HG02588 (cell line): ENCODE measurements at regions not wholly inside any gene's neighbourhood (a gene's known extent, or its start where the extent isn't known, plus 50 kb on each side); places are given as distances from the start of the nearest gene placed in this dataset.

Experiments used
- ATAC-seq: cut with Tn5 transposase; IDR thresholded peaks from one replicate; pipeline ENCODE4 v1.9.1; 2021; ENCODE audit warnings: mild to moderate bottlenecking, moderate library complexity; ENCODE audit not compliant: unreplicated experiment

DNA sequence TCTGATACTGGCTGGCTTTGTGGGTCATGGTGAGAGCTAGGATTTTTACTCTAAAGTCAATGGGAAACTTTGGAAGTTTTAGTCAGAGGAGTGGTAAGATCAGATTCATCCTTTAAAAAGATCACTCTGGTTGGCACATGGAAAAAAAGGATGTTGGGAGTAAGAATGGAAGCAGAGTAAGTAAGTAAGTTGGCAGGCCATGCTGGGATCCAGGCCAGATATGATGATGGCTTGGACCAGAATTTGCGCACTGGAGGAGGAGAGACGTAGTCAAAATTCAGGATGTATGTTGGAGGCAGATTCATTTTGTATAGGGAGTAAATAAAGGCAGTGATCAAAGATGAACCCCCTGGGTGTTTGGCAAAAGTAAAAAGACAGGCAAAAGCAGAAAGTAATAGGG lies 283.3 kb upstream of the THSD7B start:
- no peak for ATAC-seq

DNA sequence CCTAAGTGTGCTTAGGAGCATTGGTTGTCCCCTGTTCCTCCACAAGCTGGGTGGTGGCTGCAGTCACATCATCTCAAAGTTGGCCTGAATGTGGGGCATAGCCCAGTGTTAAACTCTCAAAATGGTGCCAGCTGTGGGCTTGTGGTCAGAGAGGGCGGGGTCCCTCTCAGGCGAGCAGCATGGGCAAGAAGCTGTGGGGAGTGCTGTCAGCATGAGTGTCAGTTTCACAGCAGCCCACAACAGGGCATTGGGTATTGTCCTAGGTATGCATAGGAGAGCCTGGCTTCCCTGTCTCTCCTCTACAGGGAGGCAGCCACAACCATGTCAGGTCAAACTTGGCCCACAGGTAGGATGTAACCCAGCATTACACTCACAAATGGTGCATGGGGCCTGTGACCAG lies 285.6 kb upstream of the THSD7B start:
- no peak for ATAC-seq

DNA sequence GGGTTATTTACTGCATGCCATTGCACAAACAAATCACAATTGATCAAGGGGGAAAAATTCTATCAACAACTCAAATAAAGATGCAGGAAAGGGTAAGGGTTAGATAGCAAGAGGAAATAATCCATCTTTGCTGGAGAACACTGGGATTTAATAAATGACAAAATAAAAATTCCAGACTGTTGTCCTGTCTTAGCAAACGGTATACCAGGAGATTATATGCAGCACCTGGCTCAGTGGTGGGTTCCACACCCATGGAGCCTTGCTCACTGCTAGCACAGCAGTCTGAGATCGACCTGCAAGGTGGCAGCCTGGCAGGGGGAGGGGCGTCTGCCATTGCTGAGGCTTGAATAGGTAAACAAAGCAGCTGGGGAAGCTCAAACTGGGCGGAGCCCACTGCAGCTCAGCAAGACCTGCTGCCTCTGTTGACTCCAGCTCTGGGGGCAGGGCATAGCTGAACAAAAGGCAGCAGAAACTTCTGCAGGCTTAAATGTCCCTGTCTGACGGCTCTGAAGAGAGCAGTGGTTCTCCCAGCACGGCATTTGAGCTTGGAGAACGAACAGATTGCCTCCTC lies 296.5 kb upstream of the THSD7B start:
- ATAC-seq = no peak

DNA sequence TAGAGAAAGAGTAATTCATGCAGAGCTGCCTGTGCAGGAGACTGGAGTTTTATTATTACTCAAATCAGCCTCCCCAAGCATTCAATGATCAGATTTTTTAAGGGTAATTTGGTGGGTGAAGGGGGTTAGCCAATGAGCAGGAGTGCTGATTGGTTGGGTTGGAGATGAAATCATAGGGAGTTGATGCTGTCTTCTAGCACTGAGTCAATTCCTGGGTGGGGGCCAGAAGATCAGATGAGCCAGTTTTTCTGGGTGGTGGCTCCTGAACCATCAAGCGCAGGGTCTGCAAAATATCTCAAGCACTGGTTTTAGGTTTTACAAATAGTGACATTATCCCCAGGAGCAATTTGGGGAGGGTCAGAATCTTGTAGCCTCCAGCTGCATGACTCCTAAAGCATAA lies 312.8 kb upstream of the THSD7B start:
- ATAC-seq = no peak

DNA sequence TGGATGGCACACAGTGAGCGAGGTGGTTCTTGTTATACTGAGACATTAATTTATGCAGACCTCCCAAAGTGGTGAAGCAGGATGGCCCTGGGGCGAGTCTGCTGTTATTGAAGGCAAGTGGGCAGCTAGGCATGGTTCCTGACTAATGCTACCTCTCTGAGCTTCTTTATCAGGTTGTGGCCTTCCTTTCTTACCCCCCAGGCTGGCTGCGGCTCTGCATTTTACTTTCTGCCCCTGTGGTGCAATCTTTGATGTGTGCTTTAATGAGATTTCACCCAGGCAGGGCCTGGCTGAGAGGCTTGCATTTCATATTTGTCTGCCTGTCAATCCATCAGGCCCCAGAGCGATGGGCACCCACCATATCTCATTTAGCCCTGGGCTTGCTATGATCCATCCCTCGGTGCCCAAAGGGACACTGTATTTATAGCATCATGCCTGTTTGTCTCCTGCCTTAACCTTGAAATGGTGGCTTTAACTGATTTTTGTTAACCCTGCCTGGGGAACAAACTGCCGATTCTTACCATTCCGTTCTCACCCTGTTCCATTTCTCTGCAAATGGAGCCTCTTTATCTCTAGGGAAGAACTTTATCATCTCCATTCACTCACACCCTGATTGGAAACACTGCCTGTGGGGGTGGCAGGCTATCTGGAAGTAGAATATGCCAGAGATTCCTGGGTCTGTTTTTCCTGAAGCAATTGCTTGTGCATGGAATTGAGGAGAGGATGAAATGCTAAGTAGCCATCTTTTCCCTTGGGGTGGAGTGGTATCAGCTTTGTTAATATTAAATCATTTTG lies 316.2 kb upstream of the THSD7B start:
- no peak for ATAC-seq

DNA sequence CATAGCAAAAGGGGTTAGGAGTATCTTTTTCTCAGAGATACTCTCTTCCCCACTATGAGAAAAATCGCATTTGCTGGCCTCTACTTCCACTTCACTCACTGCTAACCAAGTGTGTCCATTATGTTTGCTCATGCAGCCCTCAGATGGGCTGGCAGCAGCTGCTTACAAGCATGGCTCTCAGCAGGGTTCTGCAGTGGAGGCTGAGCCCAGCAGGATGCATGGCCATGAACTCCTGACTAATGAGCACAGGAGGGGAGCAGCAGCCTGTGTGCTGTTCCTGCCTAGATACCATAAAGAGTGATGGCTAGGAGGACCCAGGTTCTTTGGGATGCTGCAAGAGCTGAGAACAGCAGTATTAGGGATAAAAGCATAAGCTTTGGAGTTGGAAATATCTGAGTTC lies 316.9 kb upstream of the THSD7B start:
- ATAC-seq = no peak

DNA sequence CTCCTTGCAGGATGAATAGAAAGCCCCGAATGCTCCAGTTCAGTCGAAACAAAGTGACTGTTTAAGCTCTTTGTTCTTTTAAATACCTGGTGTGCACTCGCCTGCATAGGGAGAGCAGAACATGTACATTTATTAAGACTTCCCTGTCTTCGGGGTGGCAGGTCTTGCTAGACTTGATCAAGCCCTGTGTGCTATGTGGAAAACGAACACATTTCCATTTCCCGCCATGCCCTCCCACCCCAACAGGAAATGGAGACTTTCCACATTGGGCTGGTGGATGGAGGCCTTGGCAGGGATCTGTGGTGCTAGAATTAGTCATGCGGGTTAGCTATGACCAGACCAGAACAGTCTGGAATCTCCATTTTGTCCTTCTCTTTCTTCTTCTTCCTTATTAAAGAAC lies 321.0 kb upstream of the THSD7B start:
- no peak for ATAC-seq

DNA sequence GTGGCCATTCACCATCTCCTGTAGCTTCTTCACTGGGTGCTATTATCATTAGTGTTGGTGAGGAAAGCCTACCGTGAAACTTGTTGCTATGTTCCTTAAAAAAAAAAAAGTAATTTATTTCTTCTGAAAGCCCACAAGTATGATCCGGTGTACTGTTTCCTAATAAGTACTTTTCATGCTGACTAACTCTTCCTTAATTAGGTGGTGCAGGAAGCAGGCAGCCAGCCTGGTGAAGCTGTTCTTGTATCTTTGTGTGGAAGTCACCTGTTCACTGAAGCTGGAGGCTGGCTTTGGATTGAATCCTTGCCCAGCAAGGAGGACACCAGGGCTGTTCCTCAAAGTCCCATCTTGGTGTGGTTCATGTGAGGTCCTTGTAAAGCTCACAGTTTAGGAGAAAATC lies 321.7 kb upstream of the THSD7B start:
- ATAC-seq = no peak

DNA sequence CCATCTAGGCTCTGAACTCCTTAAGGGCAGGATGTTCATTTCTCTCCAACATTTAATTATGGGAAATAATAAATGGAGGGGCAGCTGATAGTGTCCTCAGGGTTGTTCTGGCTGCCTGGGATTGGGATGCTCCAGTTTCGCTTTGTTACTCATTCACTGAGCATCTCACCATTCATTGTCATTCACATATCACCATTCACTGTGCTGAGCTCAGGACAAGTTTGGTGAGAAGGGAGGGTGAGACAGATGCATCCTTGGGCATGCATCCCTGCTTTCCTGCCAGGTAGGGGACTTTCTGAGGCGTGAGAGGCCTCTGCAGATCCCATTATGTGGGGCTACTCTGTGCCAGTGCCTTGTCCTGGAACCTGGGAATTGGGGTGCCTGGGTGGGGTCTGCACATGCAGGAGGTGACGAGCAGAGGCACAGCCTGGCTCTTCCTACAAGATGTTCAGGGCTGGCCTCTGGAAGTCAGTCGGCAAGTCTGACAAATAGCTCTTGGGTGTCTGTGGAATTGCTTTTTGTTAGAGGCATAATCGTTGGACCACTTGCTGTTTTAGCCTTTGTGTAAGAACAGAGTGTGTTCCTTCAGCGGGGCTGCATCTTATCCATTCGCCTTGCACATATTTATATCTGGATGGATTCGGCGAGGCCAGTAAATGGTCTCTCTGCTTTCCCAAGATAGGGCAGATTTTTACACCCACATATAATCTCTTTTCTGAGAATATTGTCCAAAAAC lies 323.2 kb upstream of the THSD7B start:
- no peak for ATAC-seq

DNA sequence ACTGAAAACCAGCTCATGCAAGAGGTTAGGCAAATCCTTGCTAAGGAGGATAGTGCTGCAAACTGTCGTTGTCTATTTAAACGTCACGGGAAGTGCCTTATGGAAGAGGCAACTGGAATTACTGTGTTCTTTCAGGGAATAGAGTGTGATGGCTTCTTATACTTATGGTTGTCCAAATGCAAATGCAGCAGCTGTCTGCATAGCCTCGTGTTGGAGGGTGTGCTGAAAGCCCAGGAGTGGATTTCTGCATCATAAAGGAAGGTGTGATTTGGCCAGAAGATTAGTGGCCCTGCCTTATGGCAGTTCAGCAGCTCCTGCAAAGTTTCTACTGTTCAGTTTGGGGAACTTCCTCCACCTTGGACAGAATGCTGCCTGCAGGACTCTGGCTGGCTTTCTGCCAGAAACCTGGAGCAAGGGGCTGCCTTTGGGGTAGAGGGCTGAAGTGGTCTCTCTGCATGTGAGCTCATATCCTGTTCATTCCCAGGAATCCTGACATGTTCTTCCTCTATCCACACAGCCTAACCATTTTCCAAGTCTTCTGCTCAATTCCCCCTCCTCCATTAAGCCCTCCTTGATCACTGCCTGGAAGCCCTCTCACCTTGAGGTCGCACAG lies 321.2 kb upstream of the CXCR4 start:
- ATAC-seq = no peak

DNA sequence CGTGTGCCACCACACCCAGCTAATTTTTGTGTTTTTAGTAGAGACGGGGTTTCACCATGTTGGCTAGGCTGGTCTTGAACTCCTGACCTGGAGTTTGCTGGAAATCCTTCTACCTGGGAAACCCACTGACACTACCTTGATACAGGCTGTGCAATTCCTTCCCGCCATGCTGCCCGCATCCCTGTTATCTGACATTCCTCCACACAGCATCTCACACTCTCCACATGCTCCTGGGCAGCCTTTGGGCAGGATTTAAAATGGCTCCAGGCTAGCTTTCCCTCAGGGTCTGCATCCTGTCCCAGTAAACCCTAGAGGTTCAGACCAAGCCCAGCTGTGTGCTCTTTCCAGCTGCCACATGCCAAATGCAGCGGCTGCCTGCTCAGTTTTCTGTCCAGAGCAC lies 319.5 kb upstream of the CXCR4 start:
- ATAC-seq = no peak

DNA sequence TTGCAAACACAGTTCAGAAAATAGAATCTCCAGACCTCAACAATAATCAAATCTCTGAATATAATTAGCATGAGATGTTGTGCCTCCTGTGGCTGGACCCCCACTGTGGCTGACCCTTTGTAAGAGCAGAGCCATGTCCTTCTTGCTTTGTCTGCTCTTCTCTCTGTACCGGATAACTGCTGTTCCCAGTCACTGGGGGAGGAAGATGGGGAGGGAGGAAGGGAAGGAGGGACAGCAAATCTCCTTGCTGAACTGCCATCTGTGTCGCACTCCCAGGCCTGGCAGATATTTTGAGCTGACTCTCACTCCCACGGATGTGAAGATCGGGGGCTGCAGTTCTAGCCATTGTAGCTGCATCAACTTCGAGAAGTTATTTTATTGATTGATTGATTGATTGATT lies 319.0 kb upstream of the CXCR4 start:
- ATAC-seq = no peak

DNA sequence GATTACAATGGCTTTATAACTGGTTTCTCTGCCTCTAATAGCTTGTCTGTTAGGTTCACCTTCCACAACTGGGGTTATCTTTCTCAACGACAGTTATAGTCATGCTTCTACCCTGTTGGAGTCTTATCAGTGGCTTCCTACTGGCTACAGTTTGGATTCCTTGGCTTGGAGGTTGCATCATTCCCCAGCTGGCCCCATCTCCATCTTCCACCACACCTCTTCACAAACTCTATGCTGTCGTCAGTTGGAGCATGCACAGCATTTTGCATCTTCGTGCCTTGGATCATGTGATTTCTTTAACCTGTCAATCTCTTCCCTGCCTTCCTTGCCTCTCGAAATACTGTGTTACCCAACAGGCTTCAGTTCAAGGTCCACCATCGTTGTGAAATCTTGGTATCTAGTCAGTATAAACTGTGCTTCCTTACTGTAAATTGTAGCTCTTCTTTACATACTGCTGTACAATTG lies 316.3 kb upstream of the CXCR4 start:
- no peak for ATAC-seq

DNA sequence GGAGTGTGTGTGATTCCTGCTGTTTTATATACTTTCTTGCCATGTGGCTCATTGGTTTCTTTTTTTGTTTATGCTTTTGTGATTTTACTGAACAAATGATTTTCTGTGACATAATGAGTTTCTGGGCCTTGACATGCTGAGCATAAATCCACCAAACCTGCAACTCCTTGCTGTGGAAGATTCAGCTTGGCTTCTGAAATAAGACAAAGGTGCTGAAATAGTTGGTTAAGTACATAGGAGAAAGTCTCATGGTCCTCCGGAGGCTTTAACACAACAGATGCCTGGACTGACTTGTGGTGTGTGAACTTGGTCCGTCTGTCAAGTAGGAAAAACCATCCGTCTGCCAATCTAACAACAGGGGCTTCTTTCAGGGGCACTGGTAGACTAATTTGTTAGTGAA lies 315.3 kb upstream of the CXCR4 start:
- no peak for ATAC-seq

DNA sequence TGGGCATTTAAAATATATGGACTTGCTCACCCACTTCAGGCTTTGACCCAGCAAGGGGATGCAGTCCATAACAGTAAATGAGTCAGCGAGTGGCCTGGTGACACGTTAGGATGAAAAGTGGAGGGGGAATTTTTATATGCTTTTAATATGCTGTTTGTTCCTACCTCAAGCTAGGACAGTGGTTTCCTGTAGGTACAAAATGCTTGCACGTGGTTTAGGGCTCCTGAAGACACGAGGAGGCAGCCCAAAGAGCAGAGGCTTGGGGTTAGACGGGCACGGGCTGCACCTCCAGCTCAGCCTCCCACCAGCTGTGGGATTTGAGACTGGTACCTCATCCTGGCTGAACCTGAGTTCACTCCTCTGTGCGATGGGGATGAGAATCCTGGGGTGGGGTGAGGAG lies 306.2 kb upstream of the CXCR4 start:
- no peak for ATAC-seq

DNA sequence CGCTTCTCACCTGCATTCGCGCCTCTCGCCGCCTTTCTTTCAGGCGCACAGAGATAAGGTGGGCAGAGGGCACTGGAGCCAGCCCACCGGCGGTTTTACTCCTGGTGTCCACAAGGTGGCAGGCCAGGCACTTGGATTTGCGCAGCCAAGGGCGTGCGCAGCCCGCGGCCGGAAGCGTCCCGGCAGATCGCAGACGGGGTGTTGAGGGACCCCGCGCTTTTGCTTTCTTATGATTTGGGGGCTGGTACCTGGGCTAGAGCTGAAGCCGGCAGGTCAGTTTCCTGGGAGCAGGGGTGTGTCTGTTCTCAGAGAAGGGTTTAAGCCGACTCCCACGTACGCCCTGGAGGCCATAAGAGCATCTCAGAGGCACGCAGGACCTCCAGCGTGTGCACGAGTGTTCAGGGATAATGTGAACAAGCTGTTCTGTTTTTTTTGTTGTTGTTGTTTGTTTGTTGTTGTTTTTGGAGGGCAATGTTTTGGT lies 305.6 kb upstream of the CXCR4 start:
- peak; percentile 97 for ATAC-seq

DNA sequence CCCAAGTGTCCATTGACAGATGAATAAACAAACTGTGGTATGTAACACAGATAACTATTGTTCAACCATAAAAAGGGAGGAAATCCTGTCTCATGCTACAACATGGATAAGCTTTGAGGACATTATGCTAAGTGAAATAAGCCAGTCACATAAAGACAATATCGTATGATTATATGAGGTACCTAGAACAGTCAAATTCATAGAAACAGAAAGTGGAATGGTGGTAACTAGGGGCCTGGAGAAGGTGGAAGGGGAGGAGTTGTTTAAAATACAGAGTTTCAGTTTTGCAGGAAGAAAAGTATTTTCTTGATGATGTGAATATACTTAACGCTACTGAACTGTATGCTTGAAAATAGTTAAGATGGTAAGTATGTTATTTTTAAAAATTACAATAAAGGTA lies 304.6 kb upstream of the CXCR4 start:
- ATAC-seq = no peak

DNA sequence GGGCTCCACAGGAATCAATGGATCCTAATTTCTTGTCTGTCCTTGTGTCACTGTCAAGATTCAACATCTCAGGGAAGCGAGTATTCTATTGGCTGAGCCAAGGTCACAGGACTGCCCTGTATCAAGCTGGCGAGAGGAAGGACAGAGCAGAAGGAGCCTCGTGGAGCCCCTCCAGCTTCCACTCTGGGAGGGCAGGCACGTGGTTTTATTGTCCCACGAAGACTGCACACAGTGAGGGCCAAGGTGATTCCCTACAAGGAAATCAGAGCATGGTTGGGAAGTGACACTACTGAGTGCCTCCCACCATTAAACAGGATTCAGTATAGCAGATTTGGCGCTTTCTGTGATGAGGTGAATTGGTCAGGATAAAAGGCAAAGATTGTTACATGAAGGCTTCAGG lies 302.4 kb upstream of the CXCR4 start:
- ATAC-seq = no peak

DNA sequence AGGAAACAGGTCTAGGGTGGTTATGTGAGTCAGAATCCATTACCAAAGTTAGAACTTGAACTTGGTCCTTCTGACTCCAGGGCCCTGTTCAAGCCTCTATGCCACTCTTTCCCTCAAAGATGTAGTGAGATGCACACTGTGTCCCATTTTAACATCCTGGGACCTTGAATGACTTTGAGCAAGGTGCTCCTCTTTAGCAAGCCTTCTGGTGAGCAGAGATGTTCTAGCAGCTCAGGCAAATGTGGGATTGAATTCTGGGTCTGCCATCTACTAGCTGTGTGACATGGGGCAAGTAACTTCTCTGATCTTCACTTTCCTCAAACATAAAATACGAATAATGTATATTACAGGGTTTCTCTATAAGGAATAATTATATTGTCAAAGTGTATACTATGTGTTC lies 294.0 kb upstream of the CXCR4 start:
- no peak for ATAC-seq

DNA sequence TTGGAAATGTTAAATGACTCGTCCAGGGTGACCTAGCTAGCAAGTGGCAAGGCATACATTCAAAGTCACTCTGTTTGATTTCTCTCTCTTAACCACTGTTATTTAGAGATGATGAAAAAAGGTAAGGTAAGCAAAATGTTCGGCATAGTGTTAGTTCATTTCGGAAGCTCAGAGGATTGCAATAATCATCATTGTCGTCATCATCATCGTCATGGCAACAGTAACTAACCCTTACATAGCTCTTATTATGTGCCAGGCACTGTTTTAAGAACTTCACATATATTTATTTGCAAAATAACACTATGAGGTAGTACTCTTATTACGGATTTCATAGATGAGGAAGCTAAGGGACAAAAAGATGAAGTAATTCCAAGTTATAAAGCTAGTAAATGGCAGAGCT lies 292.7 kb upstream of the CXCR4 start:
- no peak for ATAC-seq

DNA sequence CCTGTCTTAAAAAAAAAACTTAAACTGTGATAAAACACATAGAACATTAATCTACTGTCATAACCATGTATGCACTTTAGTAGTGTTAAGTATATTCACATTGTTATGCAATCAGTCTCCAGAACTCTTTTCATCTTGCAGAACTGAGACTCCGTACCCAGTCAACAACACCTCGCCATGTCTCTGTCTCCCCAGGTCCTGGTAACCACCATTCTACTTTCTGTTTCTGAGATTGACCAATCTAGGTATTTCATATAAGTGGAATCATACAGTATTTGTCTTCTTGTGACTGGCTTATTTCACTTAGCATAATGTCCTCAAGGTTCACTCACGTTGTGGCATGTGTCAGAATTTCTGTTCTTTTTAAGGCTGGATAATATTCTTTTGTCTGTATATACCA lies 290.8 kb upstream of the CXCR4 start:
- no peak for ATAC-seq

DNA sequence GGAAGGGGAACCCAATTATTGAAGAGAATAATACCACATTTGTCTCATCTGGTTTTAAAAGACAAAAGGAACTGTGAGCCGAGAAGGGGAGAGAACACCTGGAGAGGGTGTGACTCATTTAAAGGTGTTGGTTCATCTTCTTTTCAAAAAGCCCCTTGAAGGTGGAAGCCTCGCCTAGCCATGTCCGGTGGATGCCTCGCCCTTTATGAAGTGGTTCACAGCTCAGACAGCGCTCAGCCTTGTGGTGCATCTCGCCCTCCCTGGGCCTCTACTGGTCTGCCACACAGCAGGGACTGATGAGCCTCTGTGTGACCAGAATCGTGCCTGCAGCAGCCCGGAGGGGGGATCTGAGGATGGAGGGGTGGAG lies 290.0 kb upstream of the CXCR4 start:
- ATAC-seq = no peak
